H1 (cell line): ENCODE measurements at regions not wholly inside any gene's neighbourhood (a gene's known extent, or its start where the extent isn't known, plus 50 kb on each side); places are given as distances from the start of the nearest gene placed in this dataset.

Experiments used
- EZH2 ChIP-seq: fragments of 200-600 bp; sonication (generic); IDR thresholded peaks from 2 replicates; pipeline ENCODE4 v1.7.1; 2012; ENCODE audit warnings: low read depth, mild to moderate bottlenecking, moderate library complexity, low read length, inconsistent platforms; ENCODE audit not compliant: severe bottlenecking
- FOSL1 ChIP-seq: IDR thresholded peaks from 2 replicates; pipeline ENCODE4 v1.6.1; 2011; ENCODE audit warnings: mild to moderate bottlenecking, low read depth, low read length, moderate library complexity; ENCODE audit not compliant: insufficient read depth
- GTF2F1 ChIP-seq: IDR thresholded peaks from 2 replicates; pipeline ENCODE4 v1.6.1; 2012; ENCODE audit warnings: low read depth, low read length, improper control_type of control experiment, borderline replicate concordance
- JUND ChIP-seq: IDR thresholded peaks from 2 replicates; pipeline ENCODE4 v1.6.1; 2011; ENCODE audit warnings: mild to moderate bottlenecking, improper control_type of control experiment, low read length
- POLR2AphosphoS5 ChIP-seq: IDR thresholded peaks from 2 replicates; pipeline ENCODE4 v1.6.1; 2011; ENCODE audit warnings: low read depth, low read length
- POU5F1 ChIP-seq: IDR thresholded peaks from 2 replicates; pipeline ENCODE4 v1.6.1; 2011; ENCODE audit warnings: low read depth, mild to moderate bottlenecking, low read length, moderate library complexity
- RAD21 ChIP-seq, 2 experiments: IDR thresholded peaks in 1 of 2; conservative IDR thresholded peaks in 1 of 2; 2 replicates each; pipeline ENCODE4 v1.6.1; 2011; ENCODE audit warnings: low read depth in 2 of 2, low read length in 2 of 2, improper control_type of control experiment in 1 of 2, inconsistent platforms in 1 of 2, mild to moderate bottlenecking in 1 of 2, moderate library complexity in 1 of 2
- SIN3A ChIP-seq, 2 experiments: IDR thresholded peaks in 1 of 2; conservative IDR thresholded peaks in 1 of 2; 2 replicates each; pipeline ENCODE4 v1.6.1; 2011 to 2012; ENCODE audit warnings: low read length in 2 of 2, improper control_type of control experiment in 1 of 2, low read depth in 1 of 2, mild to moderate bottlenecking in 1 of 2
- TEAD4 ChIP-seq: IDR thresholded peaks from 2 replicates; pipeline ENCODE4 v1.6.1; 2012; ENCODE audit warnings: low read depth, low read length, inconsistent platforms, mixed read lengths
- TF ChIP-seq, protein P1 (sequence below): fragments of 300-600 bp; sonication (generic); IDR thresholded peaks from 2 replicates; pipeline ENCODE4 v1.7.1; 2012; ENCODE audit warnings: low read length, moderate library complexity, mild to moderate bottlenecking, inconsistent platforms; ENCODE audit not compliant: insufficient replicate concordance
- TF ChIP-seq, protein P2 (sequence below): IDR thresholded peaks from 2 replicates; pipeline ENCODE4 v1.6.1; 2011; ENCODE audit warnings: low read length, improper control_type of control experiment

DNA sequence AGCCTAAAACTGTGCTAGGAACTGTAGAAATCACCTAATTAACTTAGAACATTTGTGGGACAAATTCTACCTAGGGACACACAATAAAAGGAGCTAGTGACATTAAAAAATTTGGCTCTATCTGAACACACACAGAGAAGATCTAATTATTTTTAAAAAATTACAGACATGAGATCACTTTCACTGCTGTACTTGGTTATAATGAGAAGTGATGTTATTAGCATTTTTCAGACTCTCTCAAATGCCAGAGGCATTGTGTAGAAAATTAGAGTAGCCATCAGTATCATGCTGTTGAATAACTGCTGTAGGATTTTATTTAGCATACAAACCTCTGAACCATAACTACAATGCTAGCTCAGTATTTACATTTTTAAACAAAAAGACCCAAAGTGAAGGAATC lies 109.1 kb upstream of the ANK2 start (continued):
- TF ChIP-seq, protein P1, sequence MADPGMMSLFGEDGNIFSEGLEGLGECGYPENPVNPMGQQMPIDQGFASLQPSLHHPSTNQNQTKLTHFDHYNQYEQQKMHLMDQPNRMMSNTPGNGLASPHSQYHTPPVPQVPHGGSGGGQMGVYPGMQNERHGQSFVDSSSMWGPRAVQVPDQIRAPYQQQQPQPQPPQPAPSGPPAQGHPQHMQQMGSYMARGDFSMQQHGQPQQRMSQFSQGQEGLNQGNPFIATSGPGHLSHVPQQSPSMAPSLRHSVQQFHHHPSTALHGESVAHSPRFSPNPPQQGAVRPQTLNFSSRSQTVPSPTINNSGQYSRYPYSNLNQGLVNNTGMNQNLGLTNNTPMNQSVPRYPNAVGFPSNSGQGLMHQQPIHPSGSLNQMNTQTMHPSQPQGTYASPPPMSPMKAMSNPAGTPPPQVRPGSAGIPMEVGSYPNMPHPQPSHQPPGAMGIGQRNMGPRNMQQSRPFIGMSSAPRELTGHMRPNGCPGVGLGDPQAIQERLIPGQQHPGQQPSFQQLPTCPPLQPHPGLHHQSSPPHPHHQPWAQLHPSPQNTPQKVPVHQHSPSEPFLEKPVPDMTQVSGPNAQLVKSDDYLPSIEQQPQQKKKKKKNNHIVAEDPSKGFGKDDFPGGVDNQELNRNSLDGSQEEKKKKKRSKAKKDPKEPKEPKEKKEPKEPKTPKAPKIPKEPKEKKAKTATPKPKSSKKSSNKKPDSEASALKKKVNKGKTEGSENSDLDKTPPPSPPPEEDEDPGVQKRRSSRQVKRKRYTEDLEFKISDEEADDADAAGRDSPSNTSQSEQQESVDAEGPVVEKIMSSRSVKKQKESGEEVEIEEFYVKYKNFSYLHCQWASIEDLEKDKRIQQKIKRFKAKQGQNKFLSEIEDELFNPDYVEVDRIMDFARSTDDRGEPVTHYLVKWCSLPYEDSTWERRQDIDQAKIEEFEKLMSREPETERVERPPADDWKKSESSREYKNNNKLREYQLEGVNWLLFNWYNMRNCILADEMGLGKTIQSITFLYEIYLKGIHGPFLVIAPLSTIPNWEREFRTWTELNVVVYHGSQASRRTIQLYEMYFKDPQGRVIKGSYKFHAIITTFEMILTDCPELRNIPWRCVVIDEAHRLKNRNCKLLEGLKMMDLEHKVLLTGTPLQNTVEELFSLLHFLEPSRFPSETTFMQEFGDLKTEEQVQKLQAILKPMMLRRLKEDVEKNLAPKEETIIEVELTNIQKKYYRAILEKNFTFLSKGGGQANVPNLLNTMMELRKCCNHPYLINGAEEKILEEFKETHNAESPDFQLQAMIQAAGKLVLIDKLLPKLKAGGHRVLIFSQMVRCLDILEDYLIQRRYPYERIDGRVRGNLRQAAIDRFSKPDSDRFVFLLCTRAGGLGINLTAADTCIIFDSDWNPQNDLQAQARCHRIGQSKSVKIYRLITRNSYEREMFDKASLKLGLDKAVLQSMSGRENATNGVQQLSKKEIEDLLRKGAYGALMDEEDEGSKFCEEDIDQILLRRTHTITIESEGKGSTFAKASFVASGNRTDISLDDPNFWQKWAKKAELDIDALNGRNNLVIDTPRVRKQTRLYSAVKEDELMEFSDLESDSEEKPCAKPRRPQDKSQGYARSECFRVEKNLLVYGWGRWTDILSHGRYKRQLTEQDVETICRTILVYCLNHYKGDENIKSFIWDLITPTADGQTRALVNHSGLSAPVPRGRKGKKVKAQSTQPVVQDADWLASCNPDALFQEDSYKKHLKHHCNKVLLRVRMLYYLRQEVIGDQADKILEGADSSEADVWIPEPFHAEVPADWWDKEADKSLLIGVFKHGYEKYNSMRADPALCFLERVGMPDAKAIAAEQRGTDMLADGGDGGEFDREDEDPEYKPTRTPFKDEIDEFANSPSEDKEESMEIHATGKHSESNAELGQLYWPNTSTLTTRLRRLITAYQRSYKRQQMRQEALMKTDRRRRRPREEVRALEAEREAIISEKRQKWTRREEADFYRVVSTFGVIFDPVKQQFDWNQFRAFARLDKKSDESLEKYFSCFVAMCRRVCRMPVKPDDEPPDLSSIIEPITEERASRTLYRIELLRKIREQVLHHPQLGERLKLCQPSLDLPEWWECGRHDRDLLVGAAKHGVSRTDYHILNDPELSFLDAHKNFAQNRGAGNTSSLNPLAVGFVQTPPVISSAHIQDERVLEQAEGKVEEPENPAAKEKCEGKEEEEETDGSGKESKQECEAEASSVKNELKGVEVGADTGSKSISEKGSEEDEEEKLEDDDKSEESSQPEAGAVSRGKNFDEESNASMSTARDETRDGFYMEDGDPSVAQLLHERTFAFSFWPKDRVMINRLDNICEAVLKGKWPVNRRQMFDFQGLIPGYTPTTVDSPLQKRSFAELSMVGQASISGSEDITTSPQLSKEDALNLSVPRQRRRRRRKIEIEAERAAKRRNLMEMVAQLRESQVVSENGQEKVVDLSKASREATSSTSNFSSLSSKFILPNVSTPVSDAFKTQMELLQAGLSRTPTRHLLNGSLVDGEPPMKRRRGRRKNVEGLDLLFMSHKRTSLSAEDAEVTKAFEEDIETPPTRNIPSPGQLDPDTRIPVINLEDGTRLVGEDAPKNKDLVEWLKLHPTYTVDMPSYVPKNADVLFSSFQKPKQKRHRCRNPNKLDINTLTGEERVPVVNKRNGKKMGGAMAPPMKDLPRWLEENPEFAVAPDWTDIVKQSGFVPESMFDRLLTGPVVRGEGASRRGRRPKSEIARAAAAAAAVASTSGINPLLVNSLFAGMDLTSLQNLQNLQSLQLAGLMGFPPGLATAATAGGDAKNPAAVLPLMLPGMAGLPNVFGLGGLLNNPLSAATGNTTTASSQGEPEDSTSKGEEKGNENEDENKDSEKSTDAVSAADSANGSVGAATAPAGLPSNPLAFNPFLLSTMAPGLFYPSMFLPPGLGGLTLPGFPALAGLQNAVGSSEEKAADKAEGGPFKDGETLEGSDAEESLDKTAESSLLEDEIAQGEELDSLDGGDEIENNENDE: no peak
- TF ChIP-seq POU5F1 (no peak), POLR2AphosphoS5 (no peak), JUND (no peak), EZH2 (no peak), FOSL1 (no peak), RAD21 (IDR thresholded peaks at IDR 0.05 in 1 of 2, conservative IDR thresholded peaks at IDR 0.05 in 1 of 2; ENCODE audit: low read depth in 2 of 2, low read length in 2 of 2) (no peak), SIN3A (conservative IDR thresholded peaks at IDR 0.05 in 1 of 2, IDR thresholded peaks at IDR 0.05 in 1 of 2; ENCODE audit: low read depth in 1 of 2, low read length in 2 of 2) (no peak), TEAD4 (no peak), GTF2F1 (no peak)
- TF ChIP-seq, protein P2, sequence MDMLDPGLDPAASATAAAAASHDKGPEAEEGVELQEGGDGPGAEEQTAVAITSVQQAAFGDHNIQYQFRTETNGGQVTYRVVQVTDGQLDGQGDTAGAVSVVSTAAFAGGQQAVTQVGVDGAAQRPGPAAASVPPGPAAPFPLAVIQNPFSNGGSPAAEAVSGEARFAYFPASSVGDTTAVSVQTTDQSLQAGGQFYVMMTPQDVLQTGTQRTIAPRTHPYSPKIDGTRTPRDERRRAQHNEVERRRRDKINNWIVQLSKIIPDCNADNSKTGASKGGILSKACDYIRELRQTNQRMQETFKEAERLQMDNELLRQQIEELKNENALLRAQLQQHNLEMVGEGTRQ: no peak
